HG02759 (cell line): ENCODE measurements at regions not wholly inside any gene's neighbourhood (a gene's known extent, or its start where the extent isn't known, plus 50 kb on each side); places are given as distances from the start of the nearest gene placed in this dataset.
"Not testable (repeated sequence)": the region's sequence is repeated elsewhere in the genome, so short reads cannot be mapped to it uniquely, and the experiment has no call there.

Experiments used
- ATAC-seq: cut with Tn5 transposase; IDR thresholded peaks from one replicate; pipeline ENCODE4 v1.9.1; 2021; ENCODE audit warnings: mild to moderate bottlenecking, moderate library complexity; ENCODE audit not compliant: unreplicated experiment

GRCh38 chr2:186164325-186164724, 321.7 kb upstream of the ZC3H15 start:
- no peak for ATAC-seq

- ATAC-seq: no peak
These were observed 315.4 kb upstream of the ZC3H15 start for GRCh38 chr2:186170693-186171092.

- no peak for ATAC-seq
These were observed 304.4 kb upstream of the ZC3H15 start for GRCh38 chr2:186181625-186182024.

GRCh38 chr2:186182366-186182765, 303.7 kb upstream of the ZC3H15 start:
- not testable (repeated sequence) for ATAC-seq

- ATAC-seq: no peak
These were observed 302.7 kb upstream of the ZC3H15 start for GRCh38 chr2:186183406-186183805.

GRCh38 chr2:186187854-186188253, 298.2 kb upstream of the ZC3H15 start:
- ATAC-seq: peak; percentile 56

- no peak for ATAC-seq
These were observed 296.2 kb upstream of the ZC3H15 start for GRCh38 chr2:186189816-186190215.

- no peak for ATAC-seq
These were observed 290.4 kb upstream of the ZC3H15 start for GRCh38 chr2:186195696-186196095.

- no peak for ATAC-seq
These were observed 288.1 kb upstream of the ZC3H15 start for GRCh38 chr2:186197955-186198354.

- ATAC-seq: no peak
These were observed 287.0 kb upstream of the ZC3H15 start for GRCh38 chr2:186199029-186199428.

GRCh38 chr2:186201371-186201770, 284.7 kb upstream of the ZC3H15 start:
- ATAC-seq: no peak

- ATAC-seq: no peak
These were observed 280.7 kb upstream of the ZC3H15 start for GRCh38 chr2:186205254-186205911.

- ATAC-seq: no peak
These were observed 276.5 kb upstream of the ZC3H15 start for GRCh38 chr2:186209532-186209931.

- ATAC-seq: no peak
These were observed 265.7 kb upstream of the ZC3H15 start for GRCh38 chr2:186220409-186220808.

- no peak for ATAC-seq
These were observed 256.8 kb upstream of the ZC3H15 start for GRCh38 chr2:186229265-186229664.

- ATAC-seq: no peak
These were observed 244.2 kb upstream of the ZC3H15 start for GRCh38 chr2:186241874-186242273.

- ATAC-seq: no peak
These were observed 231.3 kb upstream of the ZC3H15 start for GRCh38 chr2:186254759-186255158.

- no peak for ATAC-seq
These were observed 230.2 kb upstream of the ZC3H15 start for GRCh38 chr2:186255823-186256222.

GRCh38 chr2:186256540-186256939, 229.5 kb upstream of the ZC3H15 start:
- peak; percentile 73 for ATAC-seq

- ATAC-seq: no peak
These were observed 222.3 kb upstream of the ZC3H15 start for GRCh38 chr2:186263673-186264250.

GRCh38 chr2:186269536-186269935, 216.5 kb upstream of the ZC3H15 start:
- no peak for ATAC-seq

GRCh38 chr2:186273953-186274352, 212.1 kb upstream of the ZC3H15 start:
- no peak for ATAC-seq
